Natural killer cell treated with Interleukin-12 subunit alpha and Interleukin-12 subunit beta and Interleukin-15 and Interleukin-18, amount 100 ng/mL, for 72 hours (primary cell): ENCODE measurements at regions not wholly inside any gene's neighbourhood (a gene's known extent, or its start where the extent isn't known, plus 50 kb on each side); places are given as distances from the start of the nearest gene placed in this dataset.
"Not testable (repeated sequence)": the region's sequence is repeated elsewhere in the genome, so short reads cannot be mapped to it uniquely, and the experiment has no call there.

ENCODE experiments used
- ATAC-seq, 2 donors: fragments of 150-1000 bp; cut with Tn5 transposase in 1 of 2; sonication (Bioruptor Pico), chemical (Tn5 transposase) in 1 of 2; 2 replicates each; pipeline ENCODE4 v1.10.0; 2021
- DNase-seq: peaks from one replicate; pipeline ENCODE4 v3.0.0; 2022; ENCODE audit warnings: low spot score
- H3K27ac Mint-ChIP-seq, 2 donors: 1 replicate in 1 of 2; 2 replicates in 1 of 2; pipeline ENCODE4 v1.8.0; 2022; ENCODE audit warnings: mixed read lengths in 2 of 2, mild to moderate bottlenecking in 1 of 2, moderate library complexity in 1 of 2
- H3K27me3 Mint-ChIP-seq, 2 donors: 1 replicate in 1 of 2; 2 replicates in 1 of 2; pipeline ENCODE4 v1.8.0; 2022; ENCODE audit warnings: mixed read lengths in 2 of 2
- H3K36me3 Mint-ChIP-seq: one replicate; pipeline ENCODE4 v1.8.0; 2022; ENCODE audit warnings: mixed read lengths
- H3K4me1 Mint-ChIP-seq, 2 donors: 1 replicate in 1 of 2; 2 replicates in 1 of 2; pipeline ENCODE4 v1.8.0; 2022; ENCODE audit warnings: low read depth in 2 of 2, mixed read lengths in 2 of 2, mild to moderate bottlenecking in 1 of 2
- H3K4me3 Mint-ChIP-seq: one replicate; pipeline ENCODE4 v1.8.0; 2022; ENCODE audit warnings: mixed read lengths
- H3K9me3 Mint-ChIP-seq: 2 replicates; pipeline ENCODE4 v1.8.0; 2022; ENCODE audit warnings: mixed read lengths

- no peak for DNase-seq
- Mint-ChIP-seq H3K4me3 (no peak overlapping the region), H3K36me3 (no peaks in the 10 kb centered on the region), H3K4me1 (no peaks in the 10 kb centered on the region), H3K9me3 (no peaks in the 10 kb centered on the region), H3K27ac (no peak overlapping the region), H3K27me3 (peaks cover 8 to 12% of the 10 kb centered on the region in 2 donors)
- ATAC-seq = no peak
Measured at GRCh38 chr15:95024351-95024750, 793.0 kb downstream of the MCTP2 start.

GRCh38 chr15:95025924-95026728 lies 794.8 kb downstream of the MCTP2 start:
- ATAC-seq (no peak), DNase-seq (no peak)
- H3K4me1 Mint-ChIP-seq = no peaks in the 10 kb centered on the region

GRCh38 chr15:95027981-95028380 lies 796.6 kb downstream of the MCTP2 start:
- H3K4me3 Mint-ChIP-seq = no peak overlapping the region
- ATAC-seq (no peak), DNase-seq (no peak)
- no peaks in the 10 kb centered on the region for H3K9me3 Mint-ChIP-seq
- H3K4me1 Mint-ChIP-seq = no peaks in the 10 kb centered on the region
- H3K27me3 Mint-ChIP-seq = peaks cover 4 to 12% of the 10 kb centered on the region in 2 donors
- H3K27ac Mint-ChIP-seq = no peak overlapping the region
- no peaks in the 10 kb centered on the region for H3K36me3 Mint-ChIP-seq

More at GRCh38 chr15:95025924-95026728, 794.8 kb downstream of the MCTP2 start:
- H3K9me3 Mint-ChIP-seq = no peaks in the 10 kb centered on the region
- H3K27ac Mint-ChIP-seq = no peak overlapping the region
- H3K36me3 Mint-ChIP-seq = no peaks in the 10 kb centered on the region
- no peak overlapping the region for H3K4me3 Mint-ChIP-seq
- peaks cover 4 to 12% of the 10 kb centered on the region in 2 donors for H3K27me3 Mint-ChIP-seq

- no peak for DNase-seq
- Mint-ChIP-seq H3K27me3 (no peaks in the 10 kb centered on the region), H3K4me3 (no peak overlapping the region), H3K9me3 (no peaks in the 10 kb centered on the region), H3K36me3 (no peaks in the 10 kb centered on the region), H3K27ac (no peak overlapping the region), H3K4me1 (no peaks in the 10 kb centered on the region)
- no peak for ATAC-seq
Measured at GRCh38 chr15:95032156-95032555, 800.8 kb downstream of the MCTP2 start.

DNA sequence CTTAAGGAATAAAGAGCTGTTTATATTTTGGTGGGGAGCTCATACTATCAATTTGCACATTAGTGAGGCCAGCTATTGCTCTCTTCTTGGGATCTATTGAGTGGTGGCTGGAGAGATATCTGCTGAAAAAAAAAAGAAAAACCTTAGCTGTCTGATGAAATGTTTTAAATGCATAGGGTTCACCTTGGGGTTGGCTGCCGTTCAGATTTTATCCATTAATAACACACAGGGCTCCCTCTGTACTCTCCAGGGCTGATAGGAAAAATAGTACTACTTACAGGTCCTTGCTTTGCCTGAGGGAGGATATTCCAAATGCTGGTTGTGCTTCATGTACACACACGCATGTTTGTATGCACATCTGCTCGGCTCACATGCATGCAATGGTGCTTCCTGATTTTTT lies 803.7 kb downstream of the MCTP2 start:
- Mint-ChIP-seq H3K4me3 (no peak overlapping the region), H3K9me3 (peaks cover 3% of the 10 kb centered on the region), H3K27ac (no peak overlapping the region), H3K4me1 (no peaks in the 10 kb centered on the region), H3K36me3 (no peaks in the 10 kb centered on the region), H3K27me3 (peaks cover 0 to 2% of the 10 kb centered on the region in 2 donors)
- DNase-seq (no peak), ATAC-seq (no peak)

DNA sequence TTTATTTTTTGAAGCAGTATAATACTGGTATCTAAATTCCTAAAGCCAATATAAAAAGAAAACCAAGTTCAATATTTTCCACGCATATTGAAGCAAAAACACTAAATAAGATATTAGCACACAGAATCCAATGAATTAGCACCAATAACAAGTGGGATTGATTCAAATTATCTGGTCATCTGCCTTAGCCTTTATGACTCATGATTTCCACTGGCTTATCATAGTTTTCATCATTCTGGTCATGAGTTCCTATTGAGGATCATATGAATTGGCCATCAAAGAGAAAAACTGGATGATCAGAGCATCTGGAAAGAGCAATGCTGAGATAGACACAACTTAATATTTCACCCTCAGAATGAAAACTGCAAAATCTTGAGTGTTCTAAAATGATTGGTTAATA lies 809.9 kb downstream of the MCTP2 start:
- peaks cover 3% of the 10 kb centered on the region for H3K9me3 Mint-ChIP-seq
- no peak overlapping the region for H3K27ac Mint-ChIP-seq
- no peaks in the 10 kb centered on the region for H3K4me1 Mint-ChIP-seq
- H3K36me3 Mint-ChIP-seq = no peaks in the 10 kb centered on the region
- H3K27me3 Mint-ChIP-seq = peaks cover 5 to 7% of the 10 kb centered on the region in 2 donors
- no peak overlapping the region for H3K4me3 Mint-ChIP-seq
- DNase-seq (no peak), ATAC-seq (no peak)

GRCh38 chr15:95043236-95043932 lies 812.0 kb downstream of the MCTP2 start:
- not testable (repeated sequence) for H3K4me3 Mint-ChIP-seq, H3K27ac Mint-ChIP-seq, DNase-seq, H3K9me3 Mint-ChIP-seq, H3K4me1 Mint-ChIP-seq, ATAC-seq, H3K27me3 Mint-ChIP-seq, H3K36me3 Mint-ChIP-seq

GRCh38 chr15:95043933-95044313 lies 812.6 kb downstream of the MCTP2 start:
- Mint-ChIP-seq H3K27ac (no peak overlapping the region), H3K36me3 (peaks cover 7% of the 10 kb centered on the region), H3K4me3 (no peak overlapping the region), H3K4me1 (no peaks in the 10 kb centered on the region), H3K9me3 (peaks cover 8% of the 10 kb centered on the region), H3K27me3 (peaks cover 3 to 7% of the 10 kb centered on the region in 2 donors)
- DNase-seq (no peak), ATAC-seq (no peak)

DNA sequence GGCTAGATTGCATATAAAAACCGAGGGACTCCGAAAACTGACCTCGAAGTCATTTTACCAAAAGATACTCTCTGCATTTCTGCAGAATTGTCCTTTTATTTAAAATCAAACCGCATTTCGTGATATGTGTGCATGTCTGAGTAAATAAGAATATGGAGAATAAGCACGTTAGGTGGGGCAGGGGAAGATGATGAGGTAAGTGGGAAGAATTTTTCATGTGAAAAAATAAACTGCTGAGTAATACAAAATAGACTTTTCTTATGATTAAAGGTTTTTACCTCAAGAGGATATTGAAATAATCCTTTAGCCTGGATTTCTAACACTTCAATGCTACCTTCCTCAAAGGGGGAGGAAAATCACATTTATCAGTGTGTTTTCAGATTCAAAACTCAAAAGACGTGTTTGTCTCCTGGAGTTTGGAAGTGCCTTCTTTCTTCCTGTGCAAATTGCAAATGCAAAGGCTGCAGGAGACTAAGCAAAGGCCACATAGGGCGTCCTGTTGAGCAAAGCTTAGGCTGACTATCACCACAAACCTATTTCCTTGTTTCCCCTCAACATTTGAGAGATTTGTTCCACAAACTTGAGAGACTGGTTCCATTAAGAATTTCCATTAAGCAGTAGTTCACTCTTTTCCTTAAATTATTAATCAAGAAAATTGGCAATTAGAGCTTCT lies 813.5 kb downstream of the MCTP2 start:
- no peak for ATAC-seq
- Mint-ChIP-seq H3K4me3 (no peak overlapping the region), H3K9me3 (peaks cover 8% of the 10 kb centered on the region), H3K4me1 (no peaks in the 10 kb centered on the region), H3K36me3 (peaks cover 7% of the 10 kb centered on the region), H3K27me3 (peaks cover 3 to 7% of the 10 kb centered on the region in 2 donors), H3K27ac (no peak overlapping the region)
- DNase-seq = no peak

- DNase-seq = no peak
- peaks cover 0 to 4% of the 10 kb centered on the region in 2 donors for H3K27me3 Mint-ChIP-seq
- H3K27ac Mint-ChIP-seq = no peak overlapping the region
- no peak overlapping the region for H3K4me3 Mint-ChIP-seq
- H3K36me3 Mint-ChIP-seq = peaks cover 7% of the 10 kb centered on the region
- no peak for ATAC-seq
- H3K4me1 Mint-ChIP-seq = no peaks in the 10 kb centered on the region
- H3K9me3 Mint-ChIP-seq = peaks cover 11% of the 10 kb centered on the region
Measured at GRCh38 chr15:95051861-95052260, 820.5 kb downstream of the MCTP2 start.

DNA sequence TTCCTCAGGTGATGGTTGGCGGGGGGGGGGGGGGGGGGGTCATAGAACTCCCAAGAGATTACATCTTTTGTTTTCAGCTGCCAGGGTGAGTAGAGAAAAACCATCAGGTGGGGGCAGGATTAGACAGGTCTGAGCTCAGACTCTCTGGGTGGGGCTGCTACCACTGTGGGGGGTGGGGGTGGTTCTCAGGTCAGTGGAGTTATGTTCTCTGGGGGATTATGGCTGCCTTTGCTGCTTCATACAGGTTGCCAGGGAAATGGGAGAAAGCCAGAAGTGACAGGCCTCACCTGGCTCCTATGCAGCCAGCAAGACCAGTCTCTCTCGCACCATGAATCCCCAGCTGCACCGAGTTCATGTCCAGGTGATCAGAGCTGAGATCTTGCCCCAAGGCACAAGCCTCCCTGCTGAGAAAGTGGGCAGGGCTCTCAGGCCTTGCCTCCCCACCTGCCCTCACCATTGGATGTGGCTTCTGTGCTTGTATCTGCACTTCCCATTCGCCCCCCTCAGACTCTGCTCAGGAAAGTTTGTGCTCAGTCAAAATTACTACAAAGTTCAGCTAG lies 828.1 kb downstream of the MCTP2 start:
- Mint-ChIP-seq H3K4me3 (no peak overlapping the region), H3K9me3 (peaks cover 8% of the 10 kb centered on the region), H3K27ac (no peak overlapping the region), H3K27me3 (peaks cover 0 to 9% of the 10 kb centered on the region in 2 donors), H3K36me3 (no peaks in the 10 kb centered on the region), H3K4me1 (no peaks in the 10 kb centered on the region)
- ATAC-seq (no peak), DNase-seq (no peak)

DNA sequence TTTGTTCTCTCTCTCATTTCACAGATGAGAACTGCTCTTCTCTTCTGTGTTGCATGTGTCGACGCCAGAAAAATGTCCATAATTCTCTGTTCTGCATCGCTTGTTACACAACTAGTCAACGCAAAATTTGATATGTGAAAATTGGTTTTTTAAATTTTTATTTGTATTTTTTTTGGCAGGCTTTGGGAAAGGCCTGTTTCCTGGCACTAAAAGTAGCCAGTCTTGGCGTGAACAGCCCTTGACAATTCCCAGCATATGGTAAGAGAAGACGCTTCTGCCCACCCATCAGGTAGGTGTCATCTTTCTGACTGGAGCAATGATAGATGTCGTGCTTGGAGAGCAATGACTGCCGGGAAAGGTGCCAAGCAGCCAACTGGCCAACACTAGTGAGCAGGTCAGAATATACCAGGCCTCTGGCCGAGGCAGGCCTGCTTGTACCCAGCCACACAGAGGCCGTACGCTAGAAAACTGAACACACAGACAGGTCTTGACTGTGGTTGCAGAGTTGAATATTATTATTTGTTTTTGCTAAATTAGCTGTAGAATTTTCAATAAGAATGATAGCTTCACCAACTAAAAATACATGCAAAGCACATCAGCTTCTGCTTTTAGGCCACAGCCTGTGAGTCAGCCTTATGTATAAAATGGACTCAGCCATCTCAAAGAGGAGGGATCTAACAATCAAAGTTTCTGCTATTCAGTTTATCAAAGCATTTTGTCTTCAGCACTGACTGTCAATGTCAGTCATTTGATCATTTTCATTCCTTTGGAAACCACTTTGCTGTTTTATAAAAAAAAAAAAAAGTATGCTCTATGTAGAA lies 837.5 kb downstream of the MCTP2 start:
- Mint-ChIP-seq H3K27me3 (peaks cover 2 to 12% of the 10 kb centered on the region in 2 donors), H3K27ac (no peak overlapping the region), H3K4me1 (no peaks in the 10 kb centered on the region), H3K4me3 (no peak overlapping the region), H3K36me3 (no peaks in the 10 kb centered on the region), H3K9me3 (peaks cover 3% of the 10 kb centered on the region)
- no peak for DNase-seq
- ATAC-seq = no peak
